Panc1 (cell line): ENCODE measurements at regions not wholly inside any gene's neighbourhood (a gene's known extent, or its start where the extent isn't known, plus 50 kb on each side); places are given as distances from the start of the nearest gene placed in this dataset.

Experiments used
- POLR2AphosphoS5 ChIP-seq: IDR thresholded peaks from 2 replicates; pipeline ENCODE4 v1.6.1; 2012; ENCODE audit warnings: mild to moderate bottlenecking, low read depth, low read length, moderate library complexity
- SIN3A ChIP-seq: IDR thresholded peaks from 2 replicates; pipeline ENCODE4 v1.6.1; 2012; ENCODE audit warnings: low read depth, mild to moderate bottlenecking, low read length, moderate library complexity, borderline replicate concordance; ENCODE audit not compliant: insufficient read depth
- TCF7L2 ChIP-seq: IDR thresholded peaks from 2 replicates; pipeline ENCODE4 v1.6.1; 2011; ENCODE audit warnings: mild to moderate bottlenecking, low read depth, low read length, inconsistent platforms
- TF ChIP-seq, protein P1 (sequence below): fragments of 450-650 bp; IDR thresholded peaks from 2 replicates; pipeline ENCODE4 v1.5.1; 2017; ENCODE audit warnings: mild to moderate bottlenecking
- TF ChIP-seq, protein P2 (sequence below), 2 experiments: IDR thresholded peaks; 2 replicates each; pipeline ENCODE4 v1.6.1; 2011 to 2012; ENCODE audit warnings: low read depth in 2 of 2, control low read depth in 1 of 2, low read length in 1 of 2, mild to moderate bottlenecking in 1 of 2, moderate library complexity in 1 of 2; ENCODE audit not compliant: insufficient read depth in 1 of 2

DNA sequence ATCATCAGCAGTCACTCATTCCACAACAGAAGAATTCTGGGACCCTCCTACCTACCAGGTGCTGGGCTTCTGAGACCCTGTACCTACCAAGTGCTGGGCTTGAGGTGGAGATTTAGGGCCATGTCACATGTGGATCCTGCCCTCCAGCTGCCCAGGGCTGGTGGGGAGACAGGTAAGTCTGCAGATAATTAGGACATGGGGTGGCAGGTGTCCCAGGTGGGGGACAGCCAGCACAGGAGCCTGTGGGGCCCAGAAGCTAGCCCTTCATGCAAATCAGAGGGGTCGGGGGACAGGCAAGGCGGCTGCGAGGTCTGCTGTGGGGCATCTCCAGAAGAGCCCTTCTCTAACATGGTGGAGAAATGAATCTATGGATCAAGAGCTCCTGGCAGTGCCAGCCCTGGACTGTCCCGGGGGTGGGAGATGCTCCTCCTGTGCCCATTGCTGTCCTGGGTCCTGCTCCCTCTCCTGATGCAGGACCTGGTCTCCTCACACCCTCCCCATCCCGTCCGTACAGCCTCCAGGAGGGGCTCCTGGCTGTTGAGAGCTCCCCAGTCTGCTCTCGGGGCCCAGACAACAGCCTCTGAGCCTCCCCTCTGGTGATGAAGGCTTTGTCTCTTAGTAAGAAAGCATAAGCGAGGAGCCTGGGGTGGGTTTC, 106.3 kb upstream of the GLI2 start:
- TF ChIP-seq, protein P1, sequence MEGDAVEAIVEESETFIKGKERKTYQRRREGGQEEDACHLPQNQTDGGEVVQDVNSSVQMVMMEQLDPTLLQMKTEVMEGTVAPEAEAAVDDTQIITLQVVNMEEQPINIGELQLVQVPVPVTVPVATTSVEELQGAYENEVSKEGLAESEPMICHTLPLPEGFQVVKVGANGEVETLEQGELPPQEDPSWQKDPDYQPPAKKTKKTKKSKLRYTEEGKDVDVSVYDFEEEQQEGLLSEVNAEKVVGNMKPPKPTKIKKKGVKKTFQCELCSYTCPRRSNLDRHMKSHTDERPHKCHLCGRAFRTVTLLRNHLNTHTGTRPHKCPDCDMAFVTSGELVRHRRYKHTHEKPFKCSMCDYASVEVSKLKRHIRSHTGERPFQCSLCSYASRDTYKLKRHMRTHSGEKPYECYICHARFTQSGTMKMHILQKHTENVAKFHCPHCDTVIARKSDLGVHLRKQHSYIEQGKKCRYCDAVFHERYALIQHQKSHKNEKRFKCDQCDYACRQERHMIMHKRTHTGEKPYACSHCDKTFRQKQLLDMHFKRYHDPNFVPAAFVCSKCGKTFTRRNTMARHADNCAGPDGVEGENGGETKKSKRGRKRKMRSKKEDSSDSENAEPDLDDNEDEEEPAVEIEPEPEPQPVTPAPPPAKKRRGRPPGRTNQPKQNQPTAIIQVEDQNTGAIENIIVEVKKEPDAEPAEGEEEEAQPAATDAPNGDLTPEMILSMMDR: no peak
- TF ChIP-seq POLR2AphosphoS5: no peak
- TF ChIP-seq, protein P2, sequence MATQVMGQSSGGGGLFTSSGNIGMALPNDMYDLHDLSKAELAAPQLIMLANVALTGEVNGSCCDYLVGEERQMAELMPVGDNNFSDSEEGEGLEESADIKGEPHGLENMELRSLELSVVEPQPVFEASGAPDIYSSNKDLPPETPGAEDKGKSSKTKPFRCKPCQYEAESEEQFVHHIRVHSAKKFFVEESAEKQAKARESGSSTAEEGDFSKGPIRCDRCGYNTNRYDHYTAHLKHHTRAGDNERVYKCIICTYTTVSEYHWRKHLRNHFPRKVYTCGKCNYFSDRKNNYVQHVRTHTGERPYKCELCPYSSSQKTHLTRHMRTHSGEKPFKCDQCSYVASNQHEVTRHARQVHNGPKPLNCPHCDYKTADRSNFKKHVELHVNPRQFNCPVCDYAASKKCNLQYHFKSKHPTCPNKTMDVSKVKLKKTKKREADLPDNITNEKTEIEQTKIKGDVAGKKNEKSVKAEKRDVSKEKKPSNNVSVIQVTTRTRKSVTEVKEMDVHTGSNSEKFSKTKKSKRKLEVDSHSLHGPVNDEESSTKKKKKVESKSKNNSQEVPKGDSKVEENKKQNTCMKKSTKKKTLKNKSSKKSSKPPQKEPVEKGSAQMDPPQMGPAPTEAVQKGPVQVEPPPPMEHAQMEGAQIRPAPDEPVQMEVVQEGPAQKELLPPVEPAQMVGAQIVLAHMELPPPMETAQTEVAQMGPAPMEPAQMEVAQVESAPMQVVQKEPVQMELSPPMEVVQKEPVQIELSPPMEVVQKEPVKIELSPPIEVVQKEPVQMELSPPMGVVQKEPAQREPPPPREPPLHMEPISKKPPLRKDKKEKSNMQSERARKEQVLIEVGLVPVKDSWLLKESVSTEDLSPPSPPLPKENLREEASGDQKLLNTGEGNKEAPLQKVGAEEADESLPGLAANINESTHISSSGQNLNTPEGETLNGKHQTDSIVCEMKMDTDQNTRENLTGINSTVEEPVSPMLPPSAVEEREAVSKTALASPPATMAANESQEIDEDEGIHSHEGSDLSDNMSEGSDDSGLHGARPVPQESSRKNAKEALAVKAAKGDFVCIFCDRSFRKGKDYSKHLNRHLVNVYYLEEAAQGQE (IDR thresholded peaks at IDR 0.05; ENCODE audit: insufficient read depth in 1 of 2, low read depth in 2 of 2, low read length in 1 of 2): no peak
- TF ChIP-seq TCF7L2: no peak
- no peak for TF ChIP-seq SIN3A
